DMS153 treated with DMSO at 0.1 percent for 48 hours (cell line): ENCODE measurements at regions not wholly inside any gene's neighbourhood (a gene's known extent, or its start where the extent isn't known, plus 50 kb on each side); places are given as distances from the start of the nearest gene placed in this dataset.

Source experiments
- DNase-seq: peaks from one replicate; lab custom pipeline; 2025; ENCODE audit not compliant: unreplicated experiment; lab: John Stamatoyannopoulos, UW

GRCh38 chr11:23990346-23991164 is 506.3 kb upstream of the LUZP2 start:
- DNase-seq: no peak

- no peak for DNase-seq
Measured at GRCh38 chr11:23991165-23991539, 505.7 kb upstream of the LUZP2 start.

GRCh38 chr11:23995891-23996290 is 501.0 kb upstream of the LUZP2 start:
- DNase-seq: no peak

- no peak for DNase-seq
Measured at GRCh38 chr11:23997356-23997755, 499.5 kb upstream of the LUZP2 start.

GRCh38 chr11:24005202-24005876 is 491.5 kb upstream of the LUZP2 start:
- no peak for DNase-seq

GRCh38 chr11:24043842-24044241 is 453.0 kb upstream of the LUZP2 start:
- DNase-seq: no peak

GRCh38 chr11:24046731-24047130 is 450.1 kb upstream of the LUZP2 start:
- DNase-seq: no peak

- DNase-seq: no peak
Measured at GRCh38 chr11:24056051-24056450, 440.8 kb upstream of the LUZP2 start.

GRCh38 chr11:24060125-24060524 is 436.7 kb upstream of the LUZP2 start:
- DNase-seq: no peak

GRCh38 chr11:24064309-24064903 is 432.4 kb upstream of the LUZP2 start:
- DNase-seq: no peak

GRCh38 chr11:24068197-24068596 is 428.7 kb upstream of the LUZP2 start:
- DNase-seq: no peak

- DNase-seq: no peak
Measured at GRCh38 chr11:24070435-24070834, 426.4 kb upstream of the LUZP2 start.

GRCh38 chr11:24078018-24078417 is 418.8 kb upstream of the LUZP2 start:
- no peak for DNase-seq

- no peak for DNase-seq
Measured at GRCh38 chr11:24082241-24082640, 414.6 kb upstream of the LUZP2 start.

GRCh38 chr11:24082860-24083259 is 414.0 kb upstream of the LUZP2 start:
- no peak for DNase-seq

GRCh38 chr11:24084956-24085355 is 411.9 kb upstream of the LUZP2 start:
- DNase-seq: no peak

- no peak for DNase-seq
Measured at GRCh38 chr11:24086921-24087320, 409.9 kb upstream of the LUZP2 start.

GRCh38 chr11:24091594-24091993 is 405.3 kb upstream of the LUZP2 start:
- no peak for DNase-seq

GRCh38 chr11:24093375-24093774 is 403.5 kb upstream of the LUZP2 start:
- no peak for DNase-seq

GRCh38 chr11:24108609-24109008 is 388.2 kb upstream of the LUZP2 start:
- DNase-seq: no peak

GRCh38 chr11:24122291-24122690 is 374.6 kb upstream of the LUZP2 start:
- DNase-seq: no peak

GRCh38 chr11:24124876-24125275 is 372.0 kb upstream of the LUZP2 start:
- DNase-seq: no peak
